HCT116 (cell line): ENCODE measurements at regions not wholly inside any gene's neighbourhood (a gene's known extent, or its start where the extent isn't known, plus 50 kb on each side); places are given as distances from the start of the nearest gene placed in this dataset.

Experiments
- ATAC-seq: fragments of 200-7000 bp; cut with Tn5 transposase; 2 replicates; pipeline ENCODE4 v1.9.1; 2020; ENCODE audit warnings: mild to moderate bottlenecking, moderate library complexity
- BruUV-seq: library from RNA; stranded (reverse); fragments of 400-500 nt; replicated peaks from 2 replicates; lab custom pipeline; 2021; lab: Mats Ljungman, UMichigan
- CTCF ChIA-PET: fragments of 300-600 bp; sonication (Branson Sonifier 250); formaldehyde crosslinking; loops from one replicate; lab custom pipeline; 2021; ENCODE audit warnings: antibody characterized with exemption; lab: Charles Lee
- POLR2A ChIA-PET: fragments of 300-600, 350-600 bp; sonication (Branson Sonifier 250); formaldehyde crosslinking; loops from one replicate; lab custom pipeline; 2021; ENCODE audit warnings: antibody characterized with exemption; lab: Charles Lee
- RAD21 ChIA-PET, 2 experiments: fragments of 300-600 bp; sonication (Branson Sonifier 250); formaldehyde crosslinking; loops; one replicate each; lab custom pipeline; 2023; ENCODE audit warnings: low total read pairs in 2 of 2; ENCODE audit not compliant: uncharacterized antibody in 2 of 2, unreplicated experiment in 2 of 2, low non-redundant PET in 1 of 2; lab: Charles Lee
- DNase-seq: peaks from one replicate; pipeline ENCODE4 v3.0.0-alpha.2; 2010; ENCODE audit warnings: low read depth, low spot score
- H2AFZ ChIP-seq: fragments of 200-600 bp; shearing (Covaris generic), sonication (generic); 2 replicates; pipeline ENCODE4 v1.6.1; 2017; ENCODE audit warnings: low read depth, mixed run types, mixed read lengths, antibody characterized with exemption, low read length; ENCODE audit not compliant: poor library complexity, severe bottlenecking
- H3K27ac ChIP-seq: 2 replicates; pipeline ENCODE4 v1.5.1; 2012; ENCODE audit warnings: low read depth, low read length
- H3K27me3 ChIP-seq: fragments of 200-600 bp; sonication (generic); 2 replicates; pipeline ENCODE4 v1.6.1; 2016; ENCODE audit warnings: mixed run types, low read length, mixed read lengths; ENCODE audit not compliant: insufficient read depth
- H3K36me3 ChIP-seq, 2 experiments: fragments of 200-500 bp in 1 of 2; fragments of 200-600 bp in 1 of 2; sonication (Bioruptor generic) in 1 of 2; sonication (generic) in 1 of 2; 2 replicates each; pipeline versions ENCODE4 v1.5.1 to v1.6.1; 2014 to 2016; ENCODE audit warnings: low read length in 2 of 2, inconsistent platforms in 1 of 2, mixed read lengths in 1 of 2, mixed run types in 1 of 2; ENCODE audit not compliant: insufficient read depth in 2 of 2, control insufficient read depth in 1 of 2
- H3K4me1 ChIP-seq, 2 experiments: fragments of 200-600 bp in 1 of 2; sonication (generic) in 1 of 2; 2 replicates each; pipeline versions ENCODE4 v1.5.1 to v1.6.1; 2012 to 2017; ENCODE audit warnings: low read length in 2 of 2, inconsistent platforms in 1 of 2, mild to moderate bottlenecking in 1 of 2, mixed read lengths in 1 of 2, mixed run types in 1 of 2, moderate library complexity in 1 of 2; ENCODE audit not compliant: insufficient read depth in 2 of 2, control insufficient read depth in 1 of 2
- H3K4me2 ChIP-seq: fragments of 200-600 bp; sonication (generic); 2 replicates; pipeline ENCODE4 v1.6.1; 2017; ENCODE audit warnings: mixed run types, low read length, mixed read lengths
- H3K4me3 ChIP-seq, 2 experiments: fragments of 200-600 bp in 1 of 2; sonication (generic) in 1 of 2; replicated peaks in 1 of 2; 2 replicates each; pipeline ENCODE4 v1.5.1; 2011 to 2016; ENCODE audit warnings: low read length in 2 of 2, control low read depth in 1 of 2, low read depth in 1 of 2, mild to moderate bottlenecking in 1 of 2, mixed read lengths in 1 of 2, mixed run types in 1 of 2
- H3K79me2 ChIP-seq: fragments of 200-600 bp; sonication (generic); 2 replicates; pipeline ENCODE4 v1.6.1; 2017; ENCODE audit warnings: mild to moderate bottlenecking, mixed run types, low read length, moderate library complexity, mixed read lengths; ENCODE audit not compliant: insufficient read depth
- H3K9ac ChIP-seq: fragments of 200-600 bp; sonication (generic); 2 replicates; pipeline ENCODE4 v1.6.1; 2016; ENCODE audit warnings: low read length, mixed read lengths
- H3K9me2 ChIP-seq: fragments of 200-600 bp; sonication (generic), shearing (Covaris generic); 2 replicates; pipeline ENCODE4 v1.6.1; 2017; ENCODE audit warnings: mixed run types, mild to moderate bottlenecking, moderate library complexity; ENCODE audit not compliant: insufficient read depth
- H3K9me3 ChIP-seq, 2 experiments: fragments of 200-500 bp in 1 of 2; fragments of 200-600 bp in 1 of 2; sonication (Bioruptor generic) in 1 of 2; sonication (generic) in 1 of 2; 2 replicates each; pipeline ENCODE4 v1.6.1; 2014 to 2017; ENCODE audit warnings: low read length in 2 of 2, mixed read lengths in 2 of 2, inconsistent platforms in 1 of 2, low read depth in 1 of 2, mild to moderate bottlenecking in 1 of 2, mixed run types in 1 of 2, moderate library complexity in 1 of 2; ENCODE audit not compliant: control insufficient read depth in 1 of 2, insufficient read depth in 1 of 2
- H4K20me1 ChIP-seq: fragments of 200-600 bp; sonication (generic), shearing (Covaris generic); 2 replicates; pipeline ENCODE4 v1.6.1; 2017; ENCODE audit warnings: mixed run types, mild to moderate bottlenecking, moderate library complexity; ENCODE audit not compliant: insufficient read depth
- CBX3 ChIP-seq: IDR thresholded peaks from 2 replicates; pipeline ENCODE4 v1.6.1; 2012; ENCODE audit warnings: low read depth
- EGR1 ChIP-seq: IDR thresholded peaks from 2 replicates; pipeline ENCODE4 v1.6.1; 2012; ENCODE audit warnings: low read depth
- FOSL1 ChIP-seq: IDR thresholded peaks from 2 replicates; pipeline ENCODE4 v1.6.1; 2012; ENCODE audit warnings: low read depth
- MAX ChIP-seq: IDR thresholded peaks from 2 replicates; pipeline ENCODE4 v1.6.1; 2012
- POLR2AphosphoS5 ChIP-seq: IDR thresholded peaks from 2 replicates; pipeline ENCODE4 v1.6.1; 2011; ENCODE audit warnings: mild to moderate bottlenecking, low read depth, low read length, moderate library complexity
- SIN3A ChIP-seq: IDR thresholded peaks from 2 replicates; pipeline ENCODE4 v1.6.1; 2012; ENCODE audit warnings: low read depth
- SP1 ChIP-seq: IDR thresholded peaks from 2 replicates; pipeline ENCODE4 v1.6.1; 2012; ENCODE audit warnings: low read depth
- TCF7L2 ChIP-seq: IDR thresholded peaks from 2 replicates; pipeline ENCODE4 v1.7.0; 2011; ENCODE audit warnings: borderline replicate concordance, inconsistent platforms; ENCODE audit not compliant: insufficient read depth, insufficient read length; ENCODE audit errors: extremely low read depth
- intact Hi-C: fragments of 100-400 bp; cut with micrococcal nuclease; formaldehyde crosslinking; loops from 2 replicates; pipeline ENCODE4 v1.10.0; 2022
- TF ChIP-seq, protein P1 (sequence below), 3 experiments: fragments of 200-600 bp in 1 of 3; sonication (generic) in 1 of 3; IDR thresholded peaks in 2 of 3; conservative IDR thresholded peaks in 1 of 3; 2 replicates each; pipeline ENCODE4 v1.5.1; 2012 to 2017; ENCODE audit warnings: low read depth in 2 of 3, low read length in 2 of 3, antibody characterized with exemption in 1 of 3, borderline replicate concordance in 1 of 3, control low read depth in 1 of 3, mild to moderate bottlenecking in 1 of 3, mixed read lengths in 1 of 3, mixed run types in 1 of 3, moderate library complexity in 1 of 3; ENCODE audit not compliant: insufficient read depth in 1 of 3
- TF ChIP-seq, protein P2 (sequence below): IDR thresholded peaks from 2 replicates; pipeline ENCODE4 v1.6.1; 2011; ENCODE audit warnings: mild to moderate bottlenecking, low read length, moderate library complexity; ENCODE audit not compliant: insufficient replicate concordance; ENCODE audit errors: extremely low read depth
- TF ChIP-seq, protein P3 (sequence below): IDR thresholded peaks from 2 replicates; pipeline ENCODE4 v1.6.1; 2012

DNA sequence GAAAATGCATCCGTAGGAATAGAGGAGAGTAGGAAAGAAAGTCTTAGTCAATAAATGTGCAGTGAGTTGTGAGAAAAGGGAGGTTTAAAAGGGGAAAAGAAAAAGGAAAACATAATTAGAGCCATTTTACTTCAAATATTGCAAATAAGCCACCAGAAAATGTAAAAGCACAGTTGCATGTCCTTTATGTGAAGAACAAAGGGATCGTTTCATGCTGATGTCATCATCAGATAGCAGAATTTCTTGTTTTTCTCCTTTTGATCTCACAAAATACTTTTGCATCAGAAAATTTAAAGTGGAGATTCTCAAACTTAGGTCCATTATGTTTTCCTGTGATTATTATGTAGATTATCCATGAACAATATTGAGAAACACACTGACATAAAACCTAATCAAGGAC is 166.7 kb downstream of the HAO1 start:
- Histone ChIP-seq H3K79me2 (no peaks in the 10 kb centered on the region), H3K27ac (no peak overlapping the region), H3K27me3 (no peaks in the 10 kb centered on the region), H3K4me3 (no peak overlapping the region), H3K36me3 (no peaks in the 10 kb centered on the region), H3K4me1 (no peaks in the 10 kb centered on the region), H2AFZ (no peak overlapping the region), H3K9me3 (peaks cover 0 to 9% of the 10 kb centered on the region in 2 experiments; a peak in 2 of 4 replicates), H3K4me2 (no peak overlapping the region), H3K9ac (no peak overlapping the region), H3K9me2 (no peaks in the 10 kb centered on the region), H4K20me1 (no peaks in the 10 kb centered on the region)
- DNase-seq, result no peak
- POLR2A ChIA-PET, result no interaction called here
- no peak for ATAC-seq
- CTCF ChIA-PET, result no interaction called here
- intact Hi-C loops, result no loop called here
- RAD21 ChIA-PET, result no interaction called here
- BruUV-seq, result no TSS peak
- TF ChIP-seq FOSL1, result no peak
- TF ChIP-seq SP1, result no peak
- TF ChIP-seq POLR2AphosphoS5, result no peak
- TF ChIP-seq SIN3A, result no peak
- TF ChIP-seq EGR1, result no peak
- TF ChIP-seq MAX, result no peak
- TF ChIP-seq, protein P1, sequence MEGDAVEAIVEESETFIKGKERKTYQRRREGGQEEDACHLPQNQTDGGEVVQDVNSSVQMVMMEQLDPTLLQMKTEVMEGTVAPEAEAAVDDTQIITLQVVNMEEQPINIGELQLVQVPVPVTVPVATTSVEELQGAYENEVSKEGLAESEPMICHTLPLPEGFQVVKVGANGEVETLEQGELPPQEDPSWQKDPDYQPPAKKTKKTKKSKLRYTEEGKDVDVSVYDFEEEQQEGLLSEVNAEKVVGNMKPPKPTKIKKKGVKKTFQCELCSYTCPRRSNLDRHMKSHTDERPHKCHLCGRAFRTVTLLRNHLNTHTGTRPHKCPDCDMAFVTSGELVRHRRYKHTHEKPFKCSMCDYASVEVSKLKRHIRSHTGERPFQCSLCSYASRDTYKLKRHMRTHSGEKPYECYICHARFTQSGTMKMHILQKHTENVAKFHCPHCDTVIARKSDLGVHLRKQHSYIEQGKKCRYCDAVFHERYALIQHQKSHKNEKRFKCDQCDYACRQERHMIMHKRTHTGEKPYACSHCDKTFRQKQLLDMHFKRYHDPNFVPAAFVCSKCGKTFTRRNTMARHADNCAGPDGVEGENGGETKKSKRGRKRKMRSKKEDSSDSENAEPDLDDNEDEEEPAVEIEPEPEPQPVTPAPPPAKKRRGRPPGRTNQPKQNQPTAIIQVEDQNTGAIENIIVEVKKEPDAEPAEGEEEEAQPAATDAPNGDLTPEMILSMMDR (IDR thresholded peaks at IDR 0.05 in 2 of 3, conservative IDR thresholded peaks at IDR 0.05 in 1 of 3; ENCODE audit: borderline replicate concordance in 1 of 3, insufficient read depth in 1 of 3, low read depth in 2 of 3, low read length in 2 of 3), result no peak
- TF ChIP-seq CBX3, result no peak
- TF ChIP-seq, protein P2, sequence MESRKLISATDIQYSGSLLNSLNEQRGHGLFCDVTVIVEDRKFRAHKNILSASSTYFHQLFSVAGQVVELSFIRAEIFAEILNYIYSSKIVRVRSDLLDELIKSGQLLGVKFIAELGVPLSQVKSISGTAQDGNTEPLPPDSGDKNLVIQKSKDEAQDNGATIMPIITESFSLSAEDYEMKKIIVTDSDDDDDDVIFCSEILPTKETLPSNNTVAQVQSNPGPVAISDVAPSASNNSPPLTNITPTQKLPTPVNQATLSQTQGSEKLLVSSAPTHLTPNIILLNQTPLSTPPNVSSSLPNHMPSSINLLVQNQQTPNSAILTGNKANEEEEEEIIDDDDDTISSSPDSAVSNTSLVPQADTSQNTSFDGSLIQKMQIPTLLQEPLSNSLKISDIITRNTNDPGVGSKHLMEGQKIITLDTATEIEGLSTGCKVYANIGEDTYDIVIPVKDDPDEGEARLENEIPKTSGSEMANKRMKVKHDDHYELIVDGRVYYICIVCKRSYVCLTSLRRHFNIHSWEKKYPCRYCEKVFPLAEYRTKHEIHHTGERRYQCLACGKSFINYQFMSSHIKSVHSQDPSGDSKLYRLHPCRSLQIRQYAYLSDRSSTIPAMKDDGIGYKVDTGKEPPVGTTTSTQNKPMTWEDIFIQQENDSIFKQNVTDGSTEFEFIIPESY, result no peak
- no peak for TF ChIP-seq TCF7L2
- TF ChIP-seq, protein P3, sequence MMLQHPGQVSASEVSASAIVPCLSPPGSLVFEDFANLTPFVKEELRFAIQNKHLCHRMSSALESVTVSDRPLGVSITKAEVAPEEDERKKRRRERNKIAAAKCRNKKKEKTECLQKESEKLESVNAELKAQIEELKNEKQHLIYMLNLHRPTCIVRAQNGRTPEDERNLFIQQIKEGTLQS, result no peak
